Upper lobe of right lung (tissue), 1 donor: ENCODE measurements at regions not wholly inside any gene's neighbourhood (a gene's known extent, or its start where the extent isn't known, plus 50 kb on each side); places are given as distances from the start of the nearest gene placed in this dataset.

Experiments
- ATAC-seq: fragments of 200-7000 bp; cut with Tn5 transposase; one replicate; pipeline ENCODE4 v1.9.1; 2020; ENCODE audit warnings: mild to moderate bottlenecking, moderate library complexity
- DNase-seq: peaks from one replicate; pipeline ENCODE4 v3.0.0-alpha.2; 2020
- H3K27ac ChIP-seq: fragments of 200-600 bp; one replicate; pipeline ENCODE4 v1.8.0; 2022
- H3K27me3 ChIP-seq: fragments of 200-600 bp; one replicate; pipeline ENCODE4 v1.8.0; 2022; ENCODE audit warnings: mild to moderate bottlenecking
- H3K36me3 ChIP-seq: fragments of 200-600 bp; one replicate; pipeline ENCODE4 v1.8.0; 2022
- H3K4me1 ChIP-seq: fragments of 200-600 bp; one replicate; pipeline ENCODE4 v1.8.0; 2022
- H3K4me3 ChIP-seq: fragments of 200-600 bp; one replicate; pipeline ENCODE4 v1.8.0; 2022; ENCODE audit warnings: mild to moderate bottlenecking
- H3K9me3 ChIP-seq: fragments of 200-600 bp; one replicate; pipeline ENCODE4 v1.8.0; 2022
- intact Hi-C: fragments of 100-400 bp; cut with DNase I; formaldehyde crosslinking; loops from one replicate; pipeline ENCODE4 v1.11.0; 2022
- TF ChIP-seq, protein P1 (sequence below): fragments of 200-600 bp; IDR thresholded peaks from one replicate; pipeline ENCODE4 v1.8.0; 2022; ENCODE audit warnings: antibody characterized with exemption
- donor health status: DM: no; HTN: yes; CAD: no; lungs with severe emphysema.

DNA sequence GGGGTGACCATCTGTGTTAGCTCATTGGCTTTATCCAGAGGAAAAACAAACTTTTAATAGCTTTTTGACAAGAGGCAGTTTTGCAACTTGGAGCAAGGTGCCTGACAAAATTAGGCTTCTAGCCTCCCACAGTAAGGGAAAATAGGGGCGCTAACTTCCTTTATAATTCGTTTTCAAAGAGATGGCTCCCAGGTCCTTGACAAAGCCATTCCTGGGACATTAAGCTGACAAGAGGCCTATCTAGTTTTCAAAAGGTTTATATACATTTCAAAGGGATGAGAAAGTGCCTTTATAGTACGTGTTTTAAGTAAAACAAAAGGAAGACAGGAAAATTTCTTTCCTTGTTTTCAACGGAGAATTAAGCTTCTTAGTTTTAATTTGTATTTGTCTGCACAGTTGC, 159.4 kb upstream of the GCFC2 start:
- Histone ChIP-seq H3K4me3 (no peak overlapping the region), H3K9me3 (no peaks in the 10 kb centered on the region), H3K36me3 (no peaks in the 10 kb centered on the region), H3K4me1 (no peaks in the 10 kb centered on the region), H3K27me3 (no peaks in the 10 kb centered on the region), H3K27ac (no peak overlapping the region)
- intact Hi-C loops, result no loop called here
- DNase-seq (no peak), ATAC-seq (no peak)
- TF ChIP-seq, protein P1, sequence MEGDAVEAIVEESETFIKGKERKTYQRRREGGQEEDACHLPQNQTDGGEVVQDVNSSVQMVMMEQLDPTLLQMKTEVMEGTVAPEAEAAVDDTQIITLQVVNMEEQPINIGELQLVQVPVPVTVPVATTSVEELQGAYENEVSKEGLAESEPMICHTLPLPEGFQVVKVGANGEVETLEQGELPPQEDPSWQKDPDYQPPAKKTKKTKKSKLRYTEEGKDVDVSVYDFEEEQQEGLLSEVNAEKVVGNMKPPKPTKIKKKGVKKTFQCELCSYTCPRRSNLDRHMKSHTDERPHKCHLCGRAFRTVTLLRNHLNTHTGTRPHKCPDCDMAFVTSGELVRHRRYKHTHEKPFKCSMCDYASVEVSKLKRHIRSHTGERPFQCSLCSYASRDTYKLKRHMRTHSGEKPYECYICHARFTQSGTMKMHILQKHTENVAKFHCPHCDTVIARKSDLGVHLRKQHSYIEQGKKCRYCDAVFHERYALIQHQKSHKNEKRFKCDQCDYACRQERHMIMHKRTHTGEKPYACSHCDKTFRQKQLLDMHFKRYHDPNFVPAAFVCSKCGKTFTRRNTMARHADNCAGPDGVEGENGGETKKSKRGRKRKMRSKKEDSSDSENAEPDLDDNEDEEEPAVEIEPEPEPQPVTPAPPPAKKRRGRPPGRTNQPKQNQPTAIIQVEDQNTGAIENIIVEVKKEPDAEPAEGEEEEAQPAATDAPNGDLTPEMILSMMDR, result no peak

DNA sequence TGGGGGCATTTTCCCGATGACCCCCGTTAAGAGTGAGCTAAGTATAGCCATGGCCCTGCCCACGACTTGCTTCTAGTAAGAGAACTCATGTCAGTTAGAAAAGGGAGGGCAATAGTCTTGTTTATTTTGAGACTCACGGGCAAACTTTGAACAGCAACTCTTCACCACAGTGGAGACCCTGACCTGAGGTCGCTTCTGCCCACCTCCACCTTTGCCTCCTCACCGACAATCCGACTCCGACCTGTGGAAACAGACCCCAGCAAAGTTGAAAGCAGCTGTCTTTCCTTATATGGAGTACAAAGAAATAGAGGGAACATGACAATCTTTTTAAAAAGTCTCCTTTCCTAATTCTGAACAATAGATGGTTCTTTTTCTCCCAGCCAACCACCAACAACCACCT, 155.0 kb upstream of the GCFC2 start:
- Histone ChIP-seq H3K4me3 (no peak overlapping the region), H3K27me3 (no peaks in the 10 kb centered on the region), H3K27ac (no peak overlapping the region), H3K4me1 (no peaks in the 10 kb centered on the region), H3K36me3 (no peaks in the 10 kb centered on the region), H3K9me3 (no peaks in the 10 kb centered on the region)
- intact Hi-C loops, result no loop called here
- ATAC-seq (no peak), DNase-seq (no peak)
- TF ChIP-seq, protein P1, result no peak

DNA sequence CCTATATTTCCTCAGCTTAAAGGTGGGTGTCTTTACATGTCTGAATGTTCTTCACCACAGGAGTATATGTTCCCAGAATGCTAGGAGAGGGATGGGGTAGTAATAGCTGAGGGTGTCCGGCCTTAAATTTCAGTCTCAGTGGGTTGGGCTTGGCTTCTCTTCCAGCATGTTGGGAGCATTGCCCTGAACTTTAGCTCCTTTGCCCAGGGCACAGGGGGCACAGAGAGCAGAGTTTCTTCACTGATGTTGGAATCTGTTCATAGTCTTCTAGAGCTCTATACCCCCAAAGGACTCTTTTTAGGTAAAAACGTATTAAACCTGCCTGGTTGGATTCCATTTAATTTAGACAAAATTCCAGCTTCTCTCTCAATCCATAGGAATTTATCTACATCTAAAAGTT, 154.4 kb upstream of the GCFC2 start:
- DNase-seq, result no peak
- H3K9me3 ChIP-seq, result no peaks in the 10 kb centered on the region
- TF ChIP-seq, protein P1, result no peak

DNA sequence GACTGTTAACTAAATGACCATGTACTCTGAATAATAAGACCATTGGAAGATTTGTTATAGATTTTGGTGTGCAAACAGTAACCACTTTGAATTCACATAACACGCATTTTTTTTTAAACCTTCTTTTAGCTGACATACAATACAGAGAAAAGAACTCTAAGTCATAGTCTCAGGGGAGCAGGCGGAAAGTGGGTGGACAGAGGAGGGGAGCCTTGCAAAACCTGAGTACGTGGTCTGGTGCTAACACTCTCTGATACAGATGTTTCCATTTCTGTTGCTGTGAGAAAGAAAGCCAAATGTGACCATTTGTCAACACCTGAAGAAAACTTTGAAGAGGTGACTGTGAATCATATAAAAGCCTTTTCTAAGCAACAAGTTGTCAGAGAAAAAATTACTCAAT, 151.8 kb upstream of the GCFC2 start:
- no peak for ATAC-seq
- no peak for DNase-seq
- Histone ChIP-seq H3K36me3 (no peaks in the 10 kb centered on the region), H3K9me3 (no peaks in the 10 kb centered on the region), H3K4me3 (no peak overlapping the region), H3K4me1 (no peaks in the 10 kb centered on the region), H3K27me3 (no peaks in the 10 kb centered on the region), H3K27ac (no peak overlapping the region)
- intact Hi-C loops, result no loop called here
- TF ChIP-seq, protein P1, result no peak

More for the DNA sequence above, 154.4 kb upstream of the GCFC2 start:
- Histone ChIP-seq H3K27ac (no peak overlapping the region), H3K36me3 (no peaks in the 10 kb centered on the region), H3K4me1 (no peaks in the 10 kb centered on the region), H3K4me3 (no peak overlapping the region), H3K27me3 (no peaks in the 10 kb centered on the region)
- intact Hi-C loops, result no loop called here
- no peak for ATAC-seq

DNA sequence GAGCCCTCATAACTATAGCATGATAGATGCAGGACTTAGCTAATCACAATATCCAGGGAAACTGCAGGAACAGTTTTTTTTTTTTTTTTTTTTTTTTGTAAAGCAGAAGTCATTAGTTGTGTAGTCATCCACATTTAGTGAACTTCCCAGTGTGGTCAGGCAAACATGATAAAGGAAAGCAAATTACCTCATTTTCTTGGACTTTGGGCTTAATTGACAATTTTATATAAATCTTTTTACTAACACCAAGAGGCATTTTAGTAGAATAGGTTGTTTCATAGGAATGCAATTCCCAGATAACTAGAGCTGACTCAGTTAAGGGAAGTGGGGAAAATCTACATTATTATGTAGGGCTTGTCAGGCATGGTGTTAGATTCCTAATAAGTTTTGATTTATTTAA, 142.7 kb upstream of the GCFC2 start:
- H3K36me3 ChIP-seq, result no peaks in the 10 kb centered on the region
- no peaks in the 10 kb centered on the region for H3K9me3 ChIP-seq
- ATAC-seq, result no peak
- H3K27me3 ChIP-seq, result no peaks in the 10 kb centered on the region
- H3K27ac ChIP-seq, result no peak overlapping the region
- DNase-seq, result no peak
- intact Hi-C loops, result no loop called here
- no peaks in the 10 kb centered on the region for H3K4me1 ChIP-seq
- TF ChIP-seq, protein P1, result no peak
- H3K4me3 ChIP-seq, result no peak overlapping the region

DNA sequence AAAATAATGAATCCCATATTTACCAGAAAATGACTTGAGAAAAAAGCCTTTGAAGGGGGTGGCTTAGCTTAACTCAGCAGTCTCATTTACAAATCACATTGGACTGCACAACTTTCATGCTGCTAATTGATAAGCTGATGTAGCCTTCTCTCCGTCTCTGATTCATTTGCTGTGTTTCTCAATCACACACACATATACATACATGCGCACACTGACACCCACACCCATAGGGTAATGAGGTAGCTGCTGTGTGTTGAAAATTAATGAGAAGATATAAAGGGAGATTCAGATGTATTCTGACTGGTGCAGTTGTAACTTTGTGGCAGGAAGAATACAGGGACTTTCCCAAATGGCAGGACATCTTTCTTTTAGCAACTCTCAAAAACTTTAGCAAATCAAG, 141.9 kb upstream of the GCFC2 start:
- H3K27me3 ChIP-seq, result no peaks in the 10 kb centered on the region
- DNase-seq (no peak), ATAC-seq (no peak)
- intact Hi-C loops, result no loop called here
- no peak overlapping the region for H3K4me3 ChIP-seq
- H3K4me1 ChIP-seq, result no peaks in the 10 kb centered on the region
- TF ChIP-seq, protein P1, result no peak
- no peak overlapping the region for H3K27ac ChIP-seq
- no peaks in the 10 kb centered on the region for H3K9me3 ChIP-seq
- H3K36me3 ChIP-seq, result no peaks in the 10 kb centered on the region
